HEK293 (cell line): ENCODE measurements at regions not wholly inside any gene's neighbourhood (a gene's known extent, or its start where the extent isn't known, plus 50 kb on each side); places are given as distances from the start of the nearest gene placed in this dataset.

Experiments used
- ZEB2 ChIP-seq: fragments of 450-650 bp; formaldehyde crosslinking; IDR thresholded peaks from 2 replicates; pipeline ENCODE4 v1.5.1; 2016; ENCODE audit warnings: missing biosample characterization, missing genetic modification characterization
- ZNF654 ChIP-seq: fragments of 450-650 bp; formaldehyde crosslinking; IDR thresholded peaks from 2 replicates; pipeline ENCODE4 v1.5.1; 2016; ENCODE audit warnings: low read depth, missing biosample characterization, missing genetic modification characterization

DNA sequence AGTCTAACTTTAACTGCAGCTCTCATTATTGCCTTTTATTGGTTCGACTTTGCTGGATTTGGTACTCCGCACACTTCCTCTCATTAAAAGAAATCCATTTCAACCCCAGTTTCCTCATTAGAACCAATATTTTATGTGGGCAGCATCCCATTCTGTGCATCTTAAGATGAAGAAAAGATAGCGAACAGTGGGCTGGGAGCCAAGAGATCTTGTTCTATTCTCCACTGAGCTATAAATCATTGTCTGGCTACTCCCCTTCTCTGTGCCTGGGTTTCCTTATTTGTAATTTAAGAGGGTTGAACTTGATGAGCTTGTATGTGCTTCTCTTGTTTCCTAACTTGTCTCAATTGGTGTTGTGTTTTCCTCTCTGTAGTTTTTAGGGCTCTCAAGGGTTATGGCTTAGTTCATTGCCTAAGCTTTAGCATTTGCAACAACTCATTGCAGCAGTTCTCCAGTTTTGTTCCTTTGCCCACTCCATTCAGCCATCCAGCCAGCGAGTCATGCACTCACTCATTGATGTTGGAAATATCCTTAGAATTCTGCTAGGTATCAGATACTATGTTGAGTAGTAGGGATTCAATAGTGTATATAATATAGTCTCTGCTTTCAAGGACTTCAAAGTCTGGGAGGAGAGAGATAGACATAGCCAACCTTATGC lies 273.3 kb upstream of the TNC start:
- TF ChIP-seq ZNF654 (tag by site-specific recombination) (no peak), ZEB2 (tag by site-specific recombination) (no peak)
